ENCODE measurements at regions not wholly inside any gene's neighbourhood (a gene's known extent, or its start where the extent isn't known, plus 50 kb on each side); places are given as distances from the start of the nearest gene placed in this dataset.

DNA sequence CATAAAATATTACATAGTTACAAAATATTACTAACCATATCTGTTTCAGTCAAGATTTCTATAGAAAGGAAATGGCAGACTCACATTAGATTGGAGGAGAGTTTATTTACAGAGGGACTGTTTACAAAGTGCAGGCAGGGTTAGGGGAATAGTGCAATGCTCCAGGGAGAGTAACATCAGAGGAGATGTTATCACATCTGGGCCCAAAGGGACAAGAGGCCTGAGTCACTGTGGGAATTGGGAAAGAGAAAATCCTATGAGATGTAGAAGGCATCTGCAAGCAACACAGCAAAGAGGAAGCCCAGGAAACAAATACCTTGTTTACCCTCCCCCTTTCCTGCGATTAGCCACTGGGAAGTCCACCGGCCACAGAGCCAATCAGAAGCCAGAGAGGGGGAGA lies 227.3 kb upstream of the TANK start:
- DNase-seq, result no peak
- in situ Hi-C loops (cut with HindIII; ENCODE audit: low pct_ligation_motif_present, low sequenced_read_pairs), result no loop called here
- Histone ChIP-seq H3K36me3 (replicated peaks) (no peaks in the 10 kb centered on the region), H3K4me3 (ENCODE audit: low read depth, low read length) (no peak overlapping the region), H3K27ac (no peak overlapping the region), H3K27me3 (replicated peaks) (no peaks in the 10 kb centered on the region)
- TF ChIP-seq, protein P1, sequence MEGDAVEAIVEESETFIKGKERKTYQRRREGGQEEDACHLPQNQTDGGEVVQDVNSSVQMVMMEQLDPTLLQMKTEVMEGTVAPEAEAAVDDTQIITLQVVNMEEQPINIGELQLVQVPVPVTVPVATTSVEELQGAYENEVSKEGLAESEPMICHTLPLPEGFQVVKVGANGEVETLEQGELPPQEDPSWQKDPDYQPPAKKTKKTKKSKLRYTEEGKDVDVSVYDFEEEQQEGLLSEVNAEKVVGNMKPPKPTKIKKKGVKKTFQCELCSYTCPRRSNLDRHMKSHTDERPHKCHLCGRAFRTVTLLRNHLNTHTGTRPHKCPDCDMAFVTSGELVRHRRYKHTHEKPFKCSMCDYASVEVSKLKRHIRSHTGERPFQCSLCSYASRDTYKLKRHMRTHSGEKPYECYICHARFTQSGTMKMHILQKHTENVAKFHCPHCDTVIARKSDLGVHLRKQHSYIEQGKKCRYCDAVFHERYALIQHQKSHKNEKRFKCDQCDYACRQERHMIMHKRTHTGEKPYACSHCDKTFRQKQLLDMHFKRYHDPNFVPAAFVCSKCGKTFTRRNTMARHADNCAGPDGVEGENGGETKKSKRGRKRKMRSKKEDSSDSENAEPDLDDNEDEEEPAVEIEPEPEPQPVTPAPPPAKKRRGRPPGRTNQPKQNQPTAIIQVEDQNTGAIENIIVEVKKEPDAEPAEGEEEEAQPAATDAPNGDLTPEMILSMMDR (IDR thresholded peaks at IDR 0.05; ENCODE audit: low read depth, low read length, missing control alignments), result no peak

DNA sequence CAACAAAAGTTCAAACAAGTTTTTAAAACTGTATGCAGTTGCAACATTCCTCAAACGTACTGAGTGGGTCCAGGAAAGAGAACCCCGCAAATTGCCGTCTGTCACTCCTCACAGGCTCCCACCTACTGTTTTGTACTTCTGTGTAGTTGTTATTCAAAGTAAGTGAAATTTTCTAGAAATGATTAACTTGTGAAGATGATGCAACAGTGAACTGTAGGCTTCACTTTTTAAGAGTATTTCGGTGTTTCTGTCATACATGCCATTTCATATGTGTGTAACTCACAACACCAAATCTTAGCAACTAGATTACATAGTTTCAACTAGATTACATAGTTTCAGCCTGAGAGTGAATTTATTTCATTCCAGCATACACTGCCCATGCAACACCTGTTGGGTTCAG lies 226.0 kb upstream of the TANK start:
- in situ Hi-C loops (cut with HindIII; ENCODE audit: low pct_ligation_motif_present, low sequenced_read_pairs), result no loop called here
- TF ChIP-seq, protein P1 (IDR thresholded peaks at IDR 0.05; ENCODE audit: low read depth, low read length, missing control alignments), result no peak
- Histone ChIP-seq H3K27me3 (replicated peaks) (no peaks in the 10 kb centered on the region), H3K36me3 (replicated peaks) (no peaks in the 10 kb centered on the region), H3K27ac (no peak overlapping the region), H3K4me3 (ENCODE audit: low read depth, low read length) (no peak overlapping the region)
- DNase-seq, result no peak

DNA sequence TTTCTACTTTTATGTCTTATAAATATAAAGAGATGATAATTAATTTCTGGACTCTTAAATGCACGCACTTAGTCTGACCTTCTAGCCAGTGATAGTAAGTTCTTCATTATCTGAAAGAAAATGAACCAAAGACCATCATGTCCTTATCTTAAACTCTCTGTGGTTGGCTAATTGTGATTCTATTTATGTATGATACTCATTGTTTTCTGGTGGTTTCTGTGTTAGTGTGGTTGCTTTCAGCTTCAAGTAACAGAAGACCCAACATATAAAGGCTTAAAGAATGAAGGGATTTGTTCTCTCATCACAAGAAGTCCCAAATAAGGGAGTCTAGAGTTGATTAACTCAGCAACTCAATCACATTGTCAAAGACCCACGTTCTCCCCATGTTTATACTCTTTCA lies 225.2 kb upstream of the TANK start:
- in situ Hi-C loops (cut with HindIII; ENCODE audit: low pct_ligation_motif_present, low sequenced_read_pairs), result no loop called here
- Histone ChIP-seq H3K27me3 (replicated peaks) (no peaks in the 10 kb centered on the region), H3K4me3 (ENCODE audit: low read depth, low read length) (no peak overlapping the region), H3K27ac (no peak overlapping the region), H3K36me3 (replicated peaks) (no peaks in the 10 kb centered on the region)
- no peak for DNase-seq
- TF ChIP-seq, protein P1 (IDR thresholded peaks at IDR 0.05; ENCODE audit: low read depth, low read length, missing control alignments), result no peak

DNA sequence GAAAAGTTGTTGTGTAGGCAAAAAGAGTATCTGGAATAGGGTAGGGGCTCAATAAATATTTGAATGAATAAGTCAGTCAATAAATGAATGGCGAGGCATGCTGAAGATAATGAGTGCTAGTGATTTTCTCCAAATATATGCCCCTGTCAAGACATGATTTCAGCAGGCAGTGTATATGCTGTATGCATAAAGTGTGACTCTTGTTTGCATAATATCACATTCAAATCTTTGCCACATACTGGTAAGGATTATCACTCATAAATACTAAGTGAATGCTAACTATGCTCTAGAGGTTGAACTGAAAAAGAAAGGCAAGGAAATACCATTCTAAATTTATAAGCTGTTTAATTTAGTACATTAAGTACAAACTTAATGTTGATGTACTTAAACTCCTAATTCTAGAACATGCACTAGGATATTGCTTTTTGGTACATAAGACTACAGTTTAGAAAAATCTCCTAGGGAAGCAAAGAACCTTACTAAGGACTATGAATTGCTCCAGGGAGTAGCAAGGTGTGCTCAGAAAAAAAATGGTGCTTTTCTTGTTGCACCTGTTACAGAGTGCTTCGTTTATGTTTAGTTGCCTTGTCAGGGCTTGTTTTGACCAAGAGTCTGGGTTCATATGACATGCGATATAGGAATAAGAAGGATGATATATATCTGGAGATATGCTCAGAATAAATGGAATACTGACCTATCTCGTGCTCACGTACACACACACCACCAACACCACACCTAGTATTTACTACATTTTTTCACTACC lies 224.0 kb upstream of the TANK start:
- DNase-seq, result no peak
- H3K36me3 ChIP-seq (replicated peaks), result no peaks in the 10 kb centered on the region
- TF ChIP-seq, protein P1 (IDR thresholded peaks at IDR 0.05; ENCODE audit: low read depth, low read length, missing control alignments), result no peak
- no peak overlapping the region for H3K4me3 ChIP-seq (ENCODE audit: low read depth, low read length)
- H3K27me3 ChIP-seq (replicated peaks), result no peaks in the 10 kb centered on the region
- in situ Hi-C loops (cut with HindIII; ENCODE audit: low pct_ligation_motif_present, low sequenced_read_pairs), result no loop called here
- H3K27ac ChIP-seq, result no peak overlapping the region

DNA sequence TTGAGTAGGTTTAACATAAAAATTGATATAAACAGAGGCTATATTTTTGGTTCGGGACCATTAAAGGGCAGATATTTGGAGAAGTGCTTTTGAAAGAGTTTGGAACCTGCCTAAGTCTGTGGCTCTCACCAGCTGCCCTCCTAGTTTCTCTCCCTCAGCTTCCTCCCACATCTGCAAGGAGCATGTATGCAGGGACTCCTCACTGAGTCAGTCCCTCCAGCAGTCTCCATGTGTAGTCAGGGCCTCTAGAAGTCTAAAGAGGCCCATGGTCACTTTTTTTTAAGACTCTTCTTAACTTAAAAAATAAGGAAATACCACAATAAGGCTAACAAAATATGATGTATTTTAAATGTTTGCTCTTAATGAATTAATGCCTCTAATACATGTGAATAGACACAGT lies 220.0 kb upstream of the TANK start:
- TF ChIP-seq, protein P1 (IDR thresholded peaks at IDR 0.05; ENCODE audit: low read depth, low read length, missing control alignments), result no peak
- Histone ChIP-seq H3K4me3 (ENCODE audit: low read depth, low read length) (no peak overlapping the region), H3K36me3 (replicated peaks) (no peaks in the 10 kb centered on the region), H3K27ac (no peak overlapping the region), H3K27me3 (replicated peaks) (no peaks in the 10 kb centered on the region)
- in situ Hi-C loops (cut with HindIII; ENCODE audit: low pct_ligation_motif_present, low sequenced_read_pairs), result no loop called here
- DNase-seq, result no peak

DNA sequence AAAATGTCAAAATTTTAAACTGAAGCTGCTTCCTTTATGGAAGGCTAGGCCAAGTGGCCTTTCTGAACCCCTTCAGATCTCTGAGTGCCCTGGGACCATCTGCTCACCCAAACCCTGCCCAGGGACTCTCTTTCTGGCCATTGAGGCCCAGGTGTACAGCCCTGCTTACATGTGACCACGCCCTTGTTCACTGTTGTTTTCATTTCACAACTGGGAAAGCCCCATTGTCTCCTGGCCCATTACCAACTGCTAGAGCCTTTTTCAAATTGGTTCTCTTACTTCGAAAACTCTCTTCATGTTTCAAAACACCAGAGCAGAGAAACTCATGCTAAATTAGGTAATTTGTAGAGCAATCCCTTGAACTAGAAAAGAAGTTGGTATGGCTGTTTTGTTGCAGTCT lies 219.5 kb upstream of the TANK start:
- no peak for DNase-seq
- Histone ChIP-seq H3K36me3 (replicated peaks) (no peaks in the 10 kb centered on the region), H3K4me3 (ENCODE audit: low read depth, low read length) (no peak overlapping the region), H3K27ac (no peak overlapping the region), H3K27me3 (replicated peaks) (no peaks in the 10 kb centered on the region)
- TF ChIP-seq, protein P1 (IDR thresholded peaks at IDR 0.05; ENCODE audit: low read depth, low read length, missing control alignments), result no peak
- in situ Hi-C loops (cut with HindIII; ENCODE audit: low pct_ligation_motif_present, low sequenced_read_pairs), result no loop called here
